GM18498 (cell line): ENCODE measurements at regions not wholly inside any gene's neighbourhood (a gene's known extent, or its start where the extent isn't known, plus 50 kb on each side); places are given as distances from the start of the nearest gene placed in this dataset.
"Not testable (repeated sequence)": the region's sequence is repeated elsewhere in the genome, so short reads cannot be mapped to it uniquely, and the experiment has no call there.

Experiments
- ATAC-seq: cut with Tn5 transposase; IDR thresholded peaks from one replicate; pipeline ENCODE4 v1.9.1; 2021; ENCODE audit warnings: mild to moderate bottlenecking, moderate library complexity; ENCODE audit not compliant: unreplicated experiment

DNA sequence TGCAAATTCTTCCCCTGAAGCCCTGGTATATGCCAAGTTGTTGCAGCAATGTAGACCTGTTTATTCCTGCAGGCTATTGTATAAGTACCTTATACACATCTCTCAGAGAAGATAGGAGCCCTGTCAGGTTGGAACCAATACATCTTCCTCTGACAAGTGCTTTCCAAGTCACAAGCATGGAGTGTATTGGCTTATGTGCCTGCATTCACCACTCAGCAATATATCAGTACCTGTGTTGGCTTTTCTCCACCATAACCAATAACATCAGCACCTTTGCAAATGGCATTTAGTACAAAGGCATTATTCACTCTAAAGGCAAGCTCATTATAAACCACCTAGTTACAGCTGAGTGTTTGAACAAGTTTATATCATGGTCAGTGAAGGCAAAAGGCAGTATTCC is 611.7 kb upstream of the CNTN5 start:
- ATAC-seq = no peak

DNA sequence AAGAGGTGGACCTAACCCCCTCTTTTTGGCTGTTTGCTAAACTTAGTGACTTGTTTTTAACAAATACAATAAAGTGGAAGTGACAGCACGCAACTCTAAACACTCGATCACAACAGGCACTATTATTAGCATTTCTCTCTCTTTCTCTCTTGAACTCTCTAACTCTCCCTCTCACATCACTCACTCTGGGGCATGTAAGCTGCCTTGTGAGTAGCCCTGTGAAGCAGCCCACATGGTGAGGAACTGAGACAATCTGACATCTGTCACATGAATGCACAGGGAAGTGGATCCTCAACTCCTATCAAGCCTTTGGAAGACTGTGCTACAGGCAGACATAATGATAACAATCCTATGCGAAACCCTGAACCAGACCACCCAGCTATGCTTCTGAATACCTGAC is 609.0 kb upstream of the CNTN5 start:
- no peak for ATAC-seq

DNA sequence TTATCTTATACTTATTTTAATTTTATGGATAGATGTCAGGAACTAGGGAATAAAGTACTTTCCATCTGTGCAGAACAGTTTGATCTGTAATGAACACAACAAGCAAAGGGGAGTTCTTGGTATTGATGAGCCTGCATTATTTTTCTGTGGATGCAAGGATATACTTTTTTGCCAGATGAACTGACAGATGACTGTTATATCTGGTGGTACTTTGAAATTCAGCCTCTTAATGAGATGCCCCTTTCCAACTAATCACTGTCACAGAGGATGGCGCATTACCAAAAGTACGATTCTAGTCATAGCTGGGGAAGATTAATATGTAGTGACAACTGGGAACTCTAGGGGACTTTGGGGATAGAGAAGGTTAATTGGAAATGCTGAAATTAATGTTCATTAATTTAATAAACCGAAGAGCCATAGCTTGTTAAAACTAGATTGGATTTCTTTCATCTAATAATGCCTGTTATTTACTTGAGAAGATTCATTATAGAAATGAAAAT is 603.4 kb upstream of the CNTN5 start:
- ATAC-seq = no peak

DNA sequence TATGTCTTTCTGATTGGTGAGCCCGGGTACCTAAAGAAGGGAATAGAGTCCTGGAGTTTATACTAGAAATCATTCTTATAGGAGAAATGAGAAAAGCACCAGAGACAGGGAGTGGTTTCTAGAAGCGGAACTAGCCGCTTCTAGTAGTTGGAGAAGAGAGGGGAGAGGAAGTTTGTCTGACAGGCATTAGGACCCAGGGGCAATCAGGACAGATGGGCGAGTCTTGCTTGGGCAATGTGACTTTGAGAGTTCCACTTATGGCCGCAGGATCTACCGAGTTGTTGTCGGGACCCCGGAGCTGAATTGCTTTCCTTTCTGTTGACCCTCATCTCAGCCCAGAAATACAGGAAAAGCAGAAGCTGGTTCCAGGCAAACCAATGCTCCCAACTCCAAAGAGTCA is 596.8 kb upstream of the CNTN5 start:
- no peak for ATAC-seq

DNA sequence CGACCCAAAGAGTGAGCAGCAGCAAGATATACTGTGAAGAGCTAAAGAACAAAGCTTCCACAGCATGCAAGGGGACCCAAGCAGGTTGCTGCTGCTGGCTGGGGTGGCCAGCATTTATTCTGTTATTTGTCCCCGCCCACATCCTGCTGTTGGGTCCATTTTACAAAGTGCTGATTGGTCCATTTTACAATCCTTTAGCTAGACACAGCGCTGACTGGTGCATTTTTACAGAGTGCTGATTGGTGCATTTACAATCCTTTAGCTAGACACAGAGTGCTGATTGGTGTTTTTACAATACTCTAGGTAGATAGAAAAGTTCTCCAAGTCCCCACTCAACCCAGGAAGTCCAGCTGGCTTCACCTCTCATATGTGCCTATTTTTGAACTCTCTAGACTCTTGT is 596.0 kb upstream of the CNTN5 start:
- not testable (repeated sequence) for ATAC-seq

DNA sequence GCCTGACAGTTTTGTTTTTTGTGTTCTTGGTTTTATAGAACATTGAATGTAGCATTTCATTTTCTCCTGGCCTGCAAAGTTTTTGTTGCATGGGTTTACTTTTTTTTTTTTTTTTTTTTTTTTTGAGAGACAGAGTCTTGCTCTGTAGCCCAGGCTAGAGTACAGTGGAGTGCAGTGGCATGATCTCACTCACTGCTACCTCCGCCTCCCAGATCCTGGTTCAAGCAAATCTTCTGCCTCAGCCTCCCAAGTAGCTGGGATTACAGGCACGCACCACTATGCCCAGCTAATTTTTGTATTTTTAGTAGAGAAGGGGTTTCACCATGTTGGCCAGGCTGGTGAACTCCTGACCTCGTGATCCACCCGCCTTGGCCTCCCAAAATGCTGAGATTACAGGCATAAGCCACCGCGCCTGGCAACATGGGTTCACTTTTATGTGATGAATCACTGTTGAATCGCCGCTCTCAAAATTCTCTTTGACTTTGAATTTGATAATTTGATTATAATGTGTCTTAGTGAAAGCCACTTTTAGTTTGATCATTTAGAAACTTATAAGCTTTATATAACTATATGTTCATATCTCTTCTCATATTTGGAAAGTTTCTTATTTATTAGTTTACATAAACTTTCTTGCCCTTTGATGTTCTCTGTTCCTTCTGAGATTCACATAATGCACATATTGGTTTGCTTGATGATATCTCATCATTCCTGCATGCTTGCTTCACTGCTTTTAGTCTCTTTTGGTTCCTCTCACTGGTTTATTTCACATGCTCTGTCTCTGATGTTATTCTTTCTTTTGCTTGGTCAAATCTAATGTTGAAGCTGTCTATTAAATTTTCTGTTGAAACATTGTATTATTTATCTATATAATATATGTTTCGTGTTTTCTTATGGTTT is 589.0 kb upstream of the CNTN5 start:
- ATAC-seq = no peak

DNA sequence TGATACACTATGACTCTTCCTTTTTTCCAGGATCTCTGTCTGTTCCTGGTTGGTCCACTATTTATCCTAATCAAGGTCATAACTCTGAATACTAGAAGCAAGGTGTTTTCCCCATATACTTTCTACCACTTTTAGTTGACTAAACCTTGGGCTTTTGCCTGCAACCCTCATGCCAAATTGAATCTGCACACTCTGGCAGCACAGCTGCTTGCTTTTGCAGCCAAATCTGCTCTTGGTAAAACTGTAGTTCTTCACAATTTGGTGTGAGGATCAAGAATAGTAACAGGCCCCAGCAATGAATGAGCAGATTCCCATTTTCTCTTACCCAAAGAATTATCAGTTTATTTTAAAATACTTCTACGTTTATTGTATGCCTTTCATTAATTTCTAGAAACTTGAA is 586.5 kb upstream of the CNTN5 start:
- no peak for ATAC-seq

DNA sequence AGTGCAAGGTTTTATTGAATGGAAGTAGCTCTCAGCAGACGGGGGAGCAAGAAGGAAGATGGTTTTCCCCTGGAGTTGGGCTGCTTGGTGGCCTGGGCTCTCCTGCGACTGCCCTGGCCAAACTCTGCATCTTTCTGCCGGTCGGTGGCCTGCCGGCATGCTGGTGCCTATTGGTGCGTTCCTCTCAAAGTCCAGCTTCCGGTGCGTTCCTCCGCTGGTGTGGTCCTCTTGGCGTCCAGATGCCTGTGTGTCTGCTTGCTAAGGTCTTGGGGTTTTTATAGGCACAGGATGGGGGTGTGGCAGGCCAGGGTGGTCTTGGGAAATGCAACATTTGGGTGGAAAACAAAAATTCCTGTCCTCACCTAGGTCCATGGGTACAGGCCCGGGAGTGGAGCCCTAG is 567.4 kb upstream of the CNTN5 start:
- no peak for ATAC-seq

DNA sequence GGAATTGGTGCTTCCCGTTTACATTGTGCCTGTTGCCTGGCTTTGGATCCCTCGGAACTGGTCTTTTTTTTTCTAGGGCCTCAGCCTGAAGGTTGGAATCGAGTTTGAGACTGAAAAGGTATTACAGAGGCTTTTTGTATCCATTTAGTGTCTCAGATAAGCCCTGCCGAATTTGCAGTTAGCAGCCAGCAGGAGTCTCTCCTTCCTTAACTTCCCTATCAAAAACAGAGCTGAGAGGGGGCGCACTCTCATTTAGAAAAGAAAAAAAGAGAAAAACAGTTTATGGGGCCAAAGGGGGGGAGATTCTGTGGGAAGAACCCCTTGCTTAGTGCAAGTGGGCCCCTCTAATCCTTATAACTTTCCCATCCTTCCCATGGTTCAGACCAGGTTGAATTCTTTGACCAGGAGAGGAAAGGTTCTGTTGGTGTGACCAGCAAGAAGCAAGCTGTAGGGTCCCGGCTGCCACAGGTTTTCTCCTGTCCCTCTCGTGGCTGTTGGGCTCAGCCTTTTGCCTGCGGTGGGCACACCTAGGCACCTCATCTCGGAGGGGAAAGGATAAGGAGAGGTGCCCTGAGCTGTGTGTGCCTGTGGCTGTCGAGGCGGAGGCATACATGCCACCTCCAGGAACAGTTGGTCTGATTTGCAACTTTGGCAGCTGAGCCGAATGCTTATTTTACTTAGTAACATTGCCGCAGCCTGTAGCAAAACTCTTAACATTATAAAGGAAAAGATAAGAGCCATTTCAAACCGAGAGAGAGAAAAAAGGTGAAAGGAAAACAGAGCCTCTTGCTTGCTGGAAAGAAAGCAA is 565.0 kb upstream of the CNTN5 start:
- ATAC-seq = no peak

DNA sequence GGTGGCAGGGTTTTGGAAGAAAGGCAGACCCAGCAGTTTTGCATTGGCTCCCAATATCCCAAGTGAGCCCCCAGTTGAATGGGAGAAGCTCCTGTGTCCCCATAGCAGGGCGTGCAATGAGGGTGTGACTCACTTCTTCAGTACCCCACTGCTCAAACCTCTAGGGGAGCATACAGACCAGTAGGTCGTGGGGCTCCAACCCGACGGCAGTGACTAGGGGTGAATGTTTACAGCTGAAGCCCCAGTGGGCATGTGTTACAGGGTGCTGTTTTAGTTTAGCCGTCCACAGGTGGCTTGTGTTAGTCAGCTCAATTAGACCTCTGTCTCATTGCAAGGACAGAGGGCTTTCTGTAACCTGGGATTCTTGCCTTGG is 564.5 kb upstream of the CNTN5 start:
- ATAC-seq = no peak

DNA sequence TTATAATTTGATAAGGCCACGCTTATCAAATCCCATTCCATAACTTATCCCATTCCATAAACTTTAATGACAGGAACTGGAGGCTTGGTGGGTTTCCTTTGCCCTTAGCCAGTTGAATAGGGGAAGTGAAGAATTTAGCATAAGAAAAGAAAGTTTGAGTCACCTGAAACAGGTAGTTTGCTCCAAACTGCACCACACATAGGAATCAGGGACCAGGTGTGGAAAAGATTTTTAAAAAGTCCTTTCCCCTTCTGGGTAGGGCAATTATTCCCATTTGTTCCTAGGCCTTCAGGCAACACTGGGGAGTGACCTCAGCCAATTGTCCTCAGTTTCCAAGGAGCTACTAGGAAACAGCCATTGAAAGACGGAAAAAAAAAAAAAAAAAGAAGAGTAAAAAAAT is 525.7 kb upstream of the CNTN5 start:
- ATAC-seq = no peak

DNA sequence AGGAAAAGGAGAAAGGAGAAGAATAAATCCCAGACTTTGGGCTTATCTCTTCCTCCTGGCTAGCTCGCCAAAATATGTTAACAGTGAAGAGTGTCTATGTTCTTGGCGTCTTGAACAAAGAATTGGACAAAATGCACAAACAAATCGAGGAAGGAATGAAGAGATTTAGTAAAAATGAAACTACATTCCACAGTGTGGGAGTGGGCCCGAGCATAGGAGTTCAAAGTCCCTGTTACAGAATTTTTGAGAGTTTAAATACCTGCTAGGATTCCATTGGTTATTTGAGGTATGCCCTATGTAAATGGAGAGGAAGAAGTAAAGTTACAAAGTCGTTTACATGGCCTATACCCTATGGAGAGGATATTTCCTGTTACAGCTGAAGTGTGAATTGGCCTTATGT is 525.1 kb upstream of the CNTN5 start:
- ATAC-seq = no peak

DNA sequence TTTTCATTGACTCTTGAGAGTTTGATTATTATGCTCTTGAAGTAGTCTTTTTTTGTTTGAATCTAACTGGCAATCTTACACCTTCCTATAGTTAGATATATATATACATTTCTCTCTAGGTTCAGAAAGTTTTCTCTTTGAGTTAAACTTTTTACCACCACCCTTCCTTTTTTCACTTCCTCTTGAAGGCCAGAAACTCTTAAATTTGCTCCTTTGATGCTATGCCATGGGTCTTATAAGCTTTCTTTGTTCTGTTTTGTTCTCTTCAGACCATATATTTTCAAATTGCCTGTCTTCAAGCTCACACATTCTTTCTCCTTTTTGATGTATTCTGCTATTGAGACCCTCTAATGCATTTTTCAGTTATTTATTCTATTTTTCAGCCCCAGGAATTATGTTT is 513.5 kb upstream of the CNTN5 start:
- ATAC-seq = no peak

DNA sequence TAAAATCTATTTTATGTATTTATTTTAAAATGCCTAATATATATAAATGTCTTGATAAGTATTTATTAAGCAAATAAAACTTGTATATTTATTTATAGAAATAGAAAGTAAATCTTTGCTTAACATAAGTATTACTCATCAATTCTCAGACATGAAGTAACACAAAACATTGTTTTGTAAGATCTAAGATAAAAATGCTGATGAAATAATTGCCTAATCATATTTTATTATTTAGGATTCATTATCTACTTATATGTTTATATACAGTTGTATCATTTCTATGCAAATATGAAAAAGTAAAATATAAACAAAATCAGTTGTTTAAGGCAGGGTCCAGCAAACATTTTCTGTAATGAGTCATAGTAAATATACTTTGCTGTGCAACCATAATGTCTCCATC is 507.8 kb upstream of the CNTN5 start:
- ATAC-seq = no peak

DNA sequence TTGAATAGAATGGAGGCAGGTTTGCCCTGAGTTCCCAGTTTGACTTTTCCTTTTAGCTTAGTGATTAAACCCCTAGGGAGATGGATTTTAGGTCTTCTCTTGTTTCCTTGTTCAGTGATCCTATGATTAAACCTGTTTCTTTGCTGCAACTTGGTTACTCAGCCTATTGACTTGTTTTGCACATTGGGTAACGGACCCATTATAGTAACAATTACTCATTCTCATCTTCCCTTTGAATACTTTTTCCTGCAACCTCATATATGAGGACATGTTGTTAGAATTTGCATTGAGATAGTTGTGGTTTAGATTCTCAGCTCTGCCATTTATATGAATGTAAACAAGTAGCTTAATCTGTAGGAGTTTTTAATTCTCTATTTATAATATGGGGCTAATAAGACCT is 489.2 kb upstream of the CNTN5 start:
- ATAC-seq = no peak

DNA sequence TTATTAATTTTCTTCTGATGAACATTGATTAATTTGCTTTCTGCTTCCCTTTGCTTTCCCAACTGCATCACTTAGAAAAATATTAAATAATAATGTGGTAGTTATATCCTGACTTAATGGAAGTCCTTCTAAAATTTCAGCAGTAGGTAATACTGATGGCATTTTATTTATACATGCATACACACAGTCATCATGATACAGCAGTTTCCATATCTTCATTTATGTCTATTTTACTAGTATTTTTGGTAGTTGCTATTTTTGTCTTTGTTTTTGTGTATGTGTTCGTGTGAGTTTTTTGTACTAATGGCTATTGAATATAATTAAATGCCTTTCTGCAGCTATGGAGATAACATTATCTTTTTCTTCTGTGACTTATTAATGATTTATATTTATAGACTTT is 484.7 kb upstream of the CNTN5 start:
- no peak for ATAC-seq

DNA sequence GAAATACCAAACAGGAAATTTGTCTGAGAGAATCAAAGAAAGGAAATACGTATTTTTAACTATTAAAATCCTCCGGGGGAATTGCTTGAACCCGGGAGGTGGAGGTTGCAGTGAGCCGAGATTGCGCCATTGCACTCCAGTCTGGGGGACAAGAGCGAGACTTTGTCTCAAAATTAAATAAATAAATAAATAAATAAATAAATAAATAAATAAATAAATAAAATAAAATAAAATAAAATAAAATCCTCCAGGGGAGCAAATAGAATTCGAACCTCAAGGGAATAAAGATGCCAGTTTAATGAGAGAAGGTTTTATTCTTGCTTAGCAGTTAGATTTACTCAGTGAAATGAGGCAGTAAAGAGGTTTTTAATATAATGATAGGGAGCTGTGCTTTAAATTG is 482.4 kb upstream of the CNTN5 start:
- ATAC-seq = not testable (repeated sequence)

DNA sequence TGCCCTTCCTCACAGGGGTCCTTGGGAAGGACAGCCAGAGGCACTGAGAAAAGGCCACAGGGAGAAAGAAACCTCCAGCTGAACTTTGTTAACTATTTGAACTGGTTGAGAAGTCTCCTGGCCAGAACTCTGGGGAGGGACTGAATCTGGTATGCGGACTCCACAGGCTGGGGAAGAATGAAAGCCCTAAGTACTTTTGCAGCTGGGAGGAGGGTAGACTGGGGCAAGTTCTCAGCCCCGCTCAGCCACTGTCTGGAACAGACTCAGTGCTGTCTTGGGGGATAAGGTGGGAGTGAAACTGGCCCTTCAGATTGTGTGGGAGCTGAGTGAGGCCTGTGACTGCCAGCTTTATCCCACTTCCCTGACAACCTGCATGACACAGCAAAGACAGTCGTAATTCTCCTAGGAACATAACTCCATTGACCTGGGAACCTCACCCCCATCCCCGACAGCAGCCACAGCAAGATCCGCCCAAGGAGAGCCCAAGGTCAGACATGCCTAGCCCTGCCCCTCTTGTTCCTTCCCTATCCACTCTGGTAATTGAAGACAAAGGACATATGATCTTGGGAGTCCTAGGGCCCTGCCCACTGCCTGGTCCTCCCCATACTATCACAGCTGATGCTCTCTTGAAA is 475.1 kb upstream of the CNTN5 start:
- no peak for ATAC-seq

DNA sequence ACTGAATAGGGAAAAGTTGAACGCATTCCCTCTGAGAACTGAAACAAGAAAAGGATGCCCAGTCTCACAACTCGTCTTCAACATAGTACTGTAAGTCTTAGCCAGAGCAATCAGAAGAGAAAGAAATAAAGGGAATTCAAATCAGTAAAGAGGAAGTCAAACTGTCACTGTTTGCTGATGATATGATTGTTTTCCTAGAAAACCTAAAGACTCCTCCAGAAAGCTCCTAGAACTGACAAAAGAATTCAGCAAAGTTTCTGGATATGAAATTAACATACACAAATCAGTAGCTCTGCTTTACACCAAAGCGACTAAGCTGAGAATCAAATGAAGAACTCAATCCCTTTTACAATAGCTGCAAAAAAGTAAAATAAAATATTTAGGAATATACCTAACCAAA is 471.2 kb upstream of the CNTN5 start:
- no peak for ATAC-seq

DNA sequence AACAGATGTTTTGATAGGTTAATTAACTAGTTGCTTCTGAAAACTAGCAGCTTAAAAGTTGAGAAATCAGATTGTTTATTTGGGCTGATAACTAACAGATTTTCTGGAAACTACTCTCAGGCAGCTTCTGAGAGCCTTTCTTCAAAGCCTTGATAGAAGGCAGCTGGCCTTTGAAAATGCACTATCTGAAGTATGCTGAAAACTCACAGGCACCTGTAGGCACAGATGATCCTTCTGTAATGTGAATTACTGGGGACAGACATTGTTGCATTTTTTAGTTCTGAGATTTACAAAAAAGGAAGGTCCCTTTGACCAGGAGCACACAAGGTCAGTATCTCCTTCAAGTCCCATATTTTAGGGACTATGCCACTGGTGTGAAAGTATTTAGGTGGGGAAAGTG is 460.8 kb upstream of the CNTN5 start:
- no peak for ATAC-seq

DNA sequence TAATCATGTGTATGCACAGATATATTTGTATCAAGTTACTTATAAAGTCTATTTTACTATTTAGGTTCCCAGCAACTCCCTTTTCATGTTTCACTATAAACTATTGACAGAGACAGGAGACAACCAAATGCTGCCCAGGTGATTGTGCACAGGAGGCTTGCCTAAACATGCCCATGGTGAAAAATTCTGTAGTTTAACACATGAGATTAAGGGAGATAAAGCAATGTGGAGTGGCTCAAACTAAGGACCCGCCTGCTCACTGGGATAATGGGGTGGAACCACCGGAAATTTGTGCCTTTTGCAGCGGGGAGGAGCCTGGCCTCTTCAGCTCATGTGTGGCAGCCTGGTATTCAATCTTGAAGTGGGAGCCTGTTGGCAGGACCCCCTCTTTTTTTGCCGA is 459.5 kb upstream of the CNTN5 start:
- ATAC-seq = no peak
